Memory B cell (primary cell): ENCODE measurements at regions not wholly inside any gene's neighbourhood (a gene's known extent, or its start where the extent isn't known, plus 50 kb on each side); places are given as distances from the start of the nearest gene placed in this dataset.

Experiments used
- ATAC-seq: fragments of 150-1000 bp; cut with Tn5 transposase; 2 replicates; pipeline ENCODE4 v1.10.0; 2021; ENCODE audit warnings: low read depth, mild to moderate bottlenecking, moderate library complexity
- DNase-seq, 2 donors: peaks; one replicate each; pipeline ENCODE4 v3.0.0; 2022; ENCODE audit warnings: low spot score in 2 of 2
- H3K27ac Mint-ChIP-seq: one replicate; pipeline ENCODE4 v1.8.0; 2022; ENCODE audit warnings: mild to moderate bottlenecking, moderate library complexity, mixed read lengths
- H3K27me3 Mint-ChIP-seq: one replicate; pipeline ENCODE4 v1.8.0; 2022; ENCODE audit warnings: mixed read lengths
- H3K36me3 Mint-ChIP-seq: one replicate; pipeline ENCODE4 v1.8.0; 2022; ENCODE audit warnings: mild to moderate bottlenecking, mixed read lengths
- H3K4me1 Mint-ChIP-seq: one replicate; pipeline ENCODE4 v1.8.0; 2022; ENCODE audit warnings: mixed read lengths
- H3K4me3 Mint-ChIP-seq: one replicate; pipeline ENCODE4 v1.8.0; 2022; ENCODE audit warnings: mild to moderate bottlenecking, moderate library complexity, mixed read lengths
- H3K9me3 Mint-ChIP-seq: one replicate; pipeline ENCODE4 v1.8.0; 2022; ENCODE audit warnings: mixed read lengths

DNA sequence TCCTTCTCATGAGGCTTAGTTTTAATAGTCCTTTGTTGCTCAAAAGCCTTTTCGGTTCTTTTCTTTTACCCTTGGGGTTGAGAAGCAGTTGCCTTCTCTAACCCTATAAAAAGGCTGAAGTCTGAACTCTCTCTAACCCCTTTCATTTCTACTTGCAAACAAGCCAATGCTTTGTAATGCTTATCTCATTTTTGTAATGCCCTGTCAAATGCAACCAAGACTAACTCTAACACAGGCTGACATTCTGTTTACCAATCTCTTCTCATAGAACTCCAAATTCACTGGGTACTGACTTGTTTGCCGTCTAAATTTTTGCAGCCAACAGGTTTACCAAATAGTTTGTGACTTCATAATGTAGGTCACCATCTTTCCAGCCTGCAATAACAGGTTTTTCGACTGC lies 233.9 kb upstream of the SNX7 start:
- Mint-ChIP-seq H3K4me3 (no peak overlapping the region), H3K27me3 (no peaks in the 10 kb centered on the region), H3K9me3 (peaks cover 4% of the 10 kb centered on the region), H3K27ac (no peak overlapping the region), H3K36me3 (no peaks in the 10 kb centered on the region), H3K4me1 (no peaks in the 10 kb centered on the region)
- DNase-seq, result no peak
- no peak for ATAC-seq

DNA sequence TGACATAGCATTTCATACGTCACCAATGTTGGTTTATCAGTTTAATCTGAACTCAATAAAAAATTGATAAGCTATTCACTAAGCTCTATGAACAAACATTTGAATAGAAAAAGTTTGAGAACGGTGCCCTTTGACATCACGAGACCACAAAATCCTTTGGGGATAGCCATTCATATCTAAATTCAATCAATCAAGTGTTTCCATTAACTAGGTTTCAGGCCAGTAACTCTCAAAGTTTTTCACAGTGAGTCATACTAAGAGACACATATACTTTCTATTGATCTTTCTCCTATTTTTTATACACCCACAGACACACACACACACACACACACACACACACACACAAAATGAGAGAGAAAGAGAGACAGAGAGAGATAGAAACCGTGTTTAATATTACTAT lies 235.4 kb upstream of the SNX7 start:
- H3K36me3 Mint-ChIP-seq, result no peaks in the 10 kb centered on the region
- DNase-seq (no peak), ATAC-seq (no peak)
- no peaks in the 10 kb centered on the region for H3K27me3 Mint-ChIP-seq
- no peak overlapping the region for H3K27ac Mint-ChIP-seq
- H3K4me3 Mint-ChIP-seq, result no peak overlapping the region
- H3K9me3 Mint-ChIP-seq, result peaks cover 4% of the 10 kb centered on the region
- H3K4me1 Mint-ChIP-seq, result no peaks in the 10 kb centered on the region

DNA sequence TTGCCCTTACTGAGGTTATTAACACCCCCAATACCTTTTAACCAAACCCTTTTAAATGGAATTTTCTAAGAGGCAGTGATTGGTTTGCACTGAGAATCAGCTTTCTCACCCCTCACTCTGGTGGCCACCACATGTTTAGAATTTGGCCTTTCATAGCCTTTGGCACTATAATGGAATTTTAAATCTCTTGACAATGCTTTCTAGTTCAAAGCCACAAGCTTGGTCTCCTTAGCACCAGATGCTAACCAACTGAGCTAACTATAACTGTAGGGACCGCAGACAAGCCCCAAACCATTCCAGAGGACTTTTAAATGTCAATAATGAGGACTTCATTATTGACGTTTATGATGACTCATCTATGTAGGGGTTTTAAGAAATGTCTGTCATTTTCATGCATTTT lies 238.7 kb upstream of the SNX7 start:
- DNase-seq (no peak), ATAC-seq (no peak)
- Mint-ChIP-seq H3K9me3 (peaks cover 6% of the 10 kb centered on the region), H3K27ac (no peak overlapping the region), H3K27me3 (no peaks in the 10 kb centered on the region), H3K4me1 (no peaks in the 10 kb centered on the region), H3K36me3 (no peaks in the 10 kb centered on the region), H3K4me3 (no peak overlapping the region)

DNA sequence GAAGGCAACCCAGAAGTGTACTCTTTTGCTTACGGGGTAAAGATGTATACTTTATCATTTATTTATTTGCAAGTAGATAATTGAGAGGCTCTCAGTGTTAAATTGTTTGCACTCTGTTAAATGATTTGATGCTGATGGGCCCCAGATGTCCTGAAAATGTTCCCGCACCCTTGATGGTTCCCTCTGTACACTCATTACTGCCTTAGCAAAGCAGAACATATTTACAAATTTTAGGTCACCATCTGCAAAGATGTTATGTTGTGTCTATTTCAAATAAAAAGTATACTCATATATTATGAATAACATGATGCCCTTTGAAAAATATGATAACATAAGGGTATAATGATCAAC lies 240.5 kb upstream of the SNX7 start:
- ATAC-seq, result no peak
- no peak overlapping the region for H3K27ac Mint-ChIP-seq

DNA sequence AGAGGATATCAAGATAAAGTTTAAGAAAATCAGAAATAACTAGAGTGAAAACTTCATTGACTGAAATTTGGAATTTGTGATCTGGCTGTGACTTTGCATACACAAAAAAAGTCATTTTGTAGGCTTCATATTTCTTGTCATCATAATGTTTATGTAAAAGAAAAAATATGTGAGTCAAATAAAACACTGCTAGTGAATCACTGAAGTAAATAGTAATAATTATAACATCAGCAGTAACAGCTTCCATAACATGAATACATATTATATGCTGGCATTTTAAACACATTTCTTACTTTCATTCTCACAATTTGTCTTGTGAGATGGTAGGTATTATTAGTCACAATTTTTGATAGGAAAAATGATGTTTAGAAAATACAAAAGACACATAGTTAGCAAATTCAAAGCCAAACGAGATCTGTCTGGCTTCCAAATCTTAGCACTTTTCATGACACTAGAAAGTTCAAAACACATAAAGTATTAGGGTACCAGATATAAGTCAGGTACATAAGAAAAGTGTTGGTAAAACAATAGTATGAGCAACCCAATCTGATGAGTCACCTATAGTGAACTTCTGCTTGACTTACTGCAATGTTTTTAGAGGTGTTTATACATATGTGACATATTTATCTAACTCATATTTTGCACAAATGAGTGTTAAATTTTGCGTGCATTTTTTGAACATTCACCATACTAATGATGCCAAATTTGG lies 241.0 kb upstream of the SNX7 start:
- Mint-ChIP-seq H3K4me1 (no peaks in the 10 kb centered on the region), H3K9me3 (peaks cover 4% of the 10 kb centered on the region)
- DNase-seq, result no peak

More for the DNA sequence above, 240.5 kb upstream of the SNX7 start:
- no peak overlapping the region for H3K4me3 Mint-ChIP-seq
- H3K27me3 Mint-ChIP-seq, result no peaks in the 10 kb centered on the region
- H3K36me3 Mint-ChIP-seq, result no peaks in the 10 kb centered on the region
- H3K4me1 Mint-ChIP-seq, result no peaks in the 10 kb centered on the region
- DNase-seq, result no peak
- H3K9me3 Mint-ChIP-seq, result peaks cover 4% of the 10 kb centered on the region

DNA sequence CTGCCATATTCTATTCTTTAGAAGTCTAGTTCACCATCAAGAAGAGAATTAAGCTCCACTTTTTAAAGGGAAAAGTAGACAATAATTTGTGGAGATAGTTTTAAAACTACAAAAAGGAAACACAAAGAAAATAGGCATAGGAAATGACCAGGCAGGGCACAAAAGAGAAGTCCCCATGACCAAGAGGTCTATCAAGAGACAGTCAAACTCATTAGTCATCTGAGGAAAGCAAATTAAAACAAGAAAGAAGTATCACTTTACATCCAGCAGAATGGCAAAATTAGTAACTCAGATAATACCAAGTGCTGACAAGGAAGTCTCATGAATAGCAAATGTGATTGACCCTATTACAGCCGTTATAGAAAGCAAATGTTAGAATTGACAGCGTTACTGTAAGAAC lies 243.7 kb upstream of the SNX7 start:
- no peak overlapping the region for H3K4me3 Mint-ChIP-seq
- peaks cover 2% of the 10 kb centered on the region for H3K9me3 Mint-ChIP-seq
- no peaks in the 10 kb centered on the region for H3K4me1 Mint-ChIP-seq
- no peaks in the 10 kb centered on the region for H3K27me3 Mint-ChIP-seq
- no peak for DNase-seq
- no peak overlapping the region for H3K27ac Mint-ChIP-seq
- no peaks in the 10 kb centered on the region for H3K36me3 Mint-ChIP-seq
- no peak for ATAC-seq

More for the DNA sequence above, 241.0 kb upstream of the SNX7 start:
- Mint-ChIP-seq H3K27ac (no peak overlapping the region), H3K4me3 (no peak overlapping the region), H3K27me3 (no peaks in the 10 kb centered on the region), H3K36me3 (no peaks in the 10 kb centered on the region)
- ATAC-seq, result no peak

DNA sequence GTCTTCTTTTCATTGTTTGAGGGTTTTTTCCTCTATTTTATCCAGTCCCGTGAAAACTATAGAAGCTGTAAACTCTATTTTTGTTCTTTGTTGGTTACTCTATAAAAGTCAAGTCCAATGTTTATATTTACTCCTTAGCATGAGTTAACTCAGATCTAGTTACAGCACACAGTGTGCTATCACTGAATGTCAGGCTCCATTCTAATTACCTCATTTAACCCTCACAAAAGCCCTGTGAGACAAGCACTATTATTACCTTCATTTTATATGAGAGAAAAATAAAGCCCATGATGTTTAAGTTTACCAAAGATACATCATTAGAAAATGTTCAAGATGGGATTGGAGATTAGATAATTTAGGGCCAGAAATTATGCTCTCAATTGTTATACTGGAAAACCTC lies 251.4 kb upstream of the SNX7 start:
- DNase-seq (no peak), ATAC-seq (no peak)
- Mint-ChIP-seq H3K36me3 (no peaks in the 10 kb centered on the region), H3K27me3 (no peaks in the 10 kb centered on the region), H3K4me1 (no peaks in the 10 kb centered on the region), H3K4me3 (no peak overlapping the region), H3K27ac (no peak overlapping the region), H3K9me3 (peaks cover 3% of the 10 kb centered on the region)

DNA sequence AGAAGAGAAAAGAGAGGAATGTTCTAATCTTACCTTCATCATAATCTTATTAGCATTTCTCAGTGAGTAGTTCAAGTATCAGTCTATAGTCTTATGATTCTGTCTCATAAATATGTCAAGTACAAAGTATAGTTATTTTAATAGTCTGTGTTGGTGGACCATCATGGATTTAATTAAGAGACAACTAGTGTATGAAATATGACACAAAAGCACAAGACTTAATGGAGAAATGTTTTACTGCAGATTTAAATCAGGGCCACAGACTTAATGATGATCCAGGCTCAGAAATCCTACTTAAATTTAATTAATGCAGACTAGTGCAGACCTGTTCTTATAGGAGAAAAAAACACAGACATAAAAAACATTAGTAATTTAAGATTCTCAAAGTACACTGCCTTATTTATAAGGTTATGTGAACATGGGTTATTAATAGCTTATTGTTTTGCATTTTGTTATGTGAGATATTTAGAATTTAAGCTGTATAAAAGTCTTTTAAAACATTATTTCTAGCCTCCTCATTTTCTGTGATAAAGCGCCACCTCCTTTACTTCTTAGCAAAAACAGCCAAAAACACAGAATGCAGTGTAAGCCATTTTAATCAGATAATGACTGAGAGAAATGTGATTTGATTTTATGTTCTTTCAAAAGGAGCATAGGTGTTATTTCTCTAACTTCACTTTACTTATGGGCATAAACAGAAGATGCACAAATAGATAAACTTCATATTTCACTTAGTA lies 255.0 kb upstream of the SNX7 start:
- no peaks in the 10 kb centered on the region for H3K9me3 Mint-ChIP-seq
- H3K4me1 Mint-ChIP-seq, result no peaks in the 10 kb centered on the region
- no peak overlapping the region for H3K4me3 Mint-ChIP-seq
- no peaks in the 10 kb centered on the region for H3K27me3 Mint-ChIP-seq
- DNase-seq (no peak), ATAC-seq (no peak)
- H3K36me3 Mint-ChIP-seq, result no peaks in the 10 kb centered on the region
- H3K27ac Mint-ChIP-seq, result no peak overlapping the region

DNA sequence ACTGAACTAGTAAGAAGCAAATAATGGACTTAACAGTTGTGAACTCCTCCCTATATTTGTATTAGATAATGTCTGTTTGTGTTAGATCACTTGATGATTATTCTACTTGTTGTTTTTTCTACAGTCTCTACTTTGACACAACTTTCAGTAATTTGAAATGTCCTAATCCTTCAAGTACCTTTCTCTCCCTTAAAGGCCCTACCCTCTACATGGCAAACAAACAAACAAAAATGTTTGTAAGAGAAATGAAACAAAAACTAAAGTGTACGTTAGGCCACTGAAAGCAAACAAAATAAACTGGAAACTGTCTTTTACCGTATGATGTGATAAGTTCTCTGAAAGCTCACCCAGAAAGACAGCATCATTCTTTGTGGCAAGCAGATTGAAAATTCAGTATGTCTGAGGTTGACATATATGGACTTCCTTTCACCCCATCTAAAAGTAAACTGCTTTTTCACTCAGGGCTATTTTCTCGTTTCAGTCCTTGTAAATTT lies 255.9 kb upstream of the SNX7 start:
- H3K36me3 Mint-ChIP-seq, result no peaks in the 10 kb centered on the region
- H3K27ac Mint-ChIP-seq, result no peak overlapping the region
- H3K4me1 Mint-ChIP-seq, result no peaks in the 10 kb centered on the region
- ATAC-seq, result no peak
- no peak for DNase-seq
- H3K27me3 Mint-ChIP-seq, result no peaks in the 10 kb centered on the region
- no peak overlapping the region for H3K4me3 Mint-ChIP-seq
- H3K9me3 Mint-ChIP-seq, result no peaks in the 10 kb centered on the region

DNA sequence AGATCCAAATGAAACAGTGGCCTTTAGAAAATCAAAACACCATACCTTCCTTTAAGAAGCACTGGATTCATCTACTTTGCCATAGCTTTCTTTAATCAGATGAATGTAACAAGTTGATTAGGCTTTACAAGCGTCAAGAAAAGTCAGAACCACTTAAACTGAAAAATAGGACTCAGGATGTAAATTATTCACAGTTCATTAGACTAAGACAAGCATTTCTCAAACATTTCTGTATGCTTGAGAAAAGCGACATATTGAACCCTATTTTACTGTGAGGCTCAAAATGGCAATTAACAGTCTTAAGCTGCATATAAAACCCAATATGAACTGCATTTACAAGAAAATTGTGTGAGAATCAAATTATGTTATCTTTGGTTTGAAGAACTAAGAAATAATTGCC lies 256.7 kb upstream of the SNX7 start:
- H3K4me1 Mint-ChIP-seq, result no peaks in the 10 kb centered on the region
- H3K36me3 Mint-ChIP-seq, result no peaks in the 10 kb centered on the region
- no peaks in the 10 kb centered on the region for H3K9me3 Mint-ChIP-seq
- H3K4me3 Mint-ChIP-seq, result no peak overlapping the region
- no peak for ATAC-seq
- no peak overlapping the region for H3K27ac Mint-ChIP-seq
- H3K27me3 Mint-ChIP-seq, result no peaks in the 10 kb centered on the region
- DNase-seq, result no peak

DNA sequence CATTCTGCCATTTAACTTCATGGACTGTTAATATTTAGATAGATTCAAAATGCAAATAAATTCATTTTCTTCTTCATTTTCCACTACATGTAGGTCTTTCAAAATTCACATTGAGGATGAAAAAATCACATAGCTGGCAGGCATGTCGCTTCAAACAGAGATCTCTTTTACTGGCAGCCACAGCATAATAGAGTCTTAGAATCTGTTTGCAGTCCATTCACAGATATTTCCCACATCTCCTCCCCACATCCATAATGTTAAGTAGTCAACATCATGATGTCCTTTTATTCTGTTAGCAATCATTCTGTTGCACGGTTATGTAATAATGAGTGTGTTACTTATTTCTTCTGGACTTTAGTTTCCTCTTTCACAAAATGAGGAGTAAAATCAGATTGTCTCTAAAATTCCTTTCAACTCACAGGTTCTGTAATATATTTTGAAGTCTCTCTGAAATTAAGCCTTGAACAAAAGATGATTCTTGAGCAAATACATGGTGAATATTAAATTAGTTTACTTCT lies 257.5 kb upstream of the SNX7 start:
- ATAC-seq (no peak), DNase-seq (no peak)
- Mint-ChIP-seq H3K27ac (no peak overlapping the region), H3K4me1 (no peaks in the 10 kb centered on the region), H3K4me3 (no peak overlapping the region), H3K9me3 (no peaks in the 10 kb centered on the region), H3K27me3 (no peaks in the 10 kb centered on the region), H3K36me3 (no peaks in the 10 kb centered on the region)

DNA sequence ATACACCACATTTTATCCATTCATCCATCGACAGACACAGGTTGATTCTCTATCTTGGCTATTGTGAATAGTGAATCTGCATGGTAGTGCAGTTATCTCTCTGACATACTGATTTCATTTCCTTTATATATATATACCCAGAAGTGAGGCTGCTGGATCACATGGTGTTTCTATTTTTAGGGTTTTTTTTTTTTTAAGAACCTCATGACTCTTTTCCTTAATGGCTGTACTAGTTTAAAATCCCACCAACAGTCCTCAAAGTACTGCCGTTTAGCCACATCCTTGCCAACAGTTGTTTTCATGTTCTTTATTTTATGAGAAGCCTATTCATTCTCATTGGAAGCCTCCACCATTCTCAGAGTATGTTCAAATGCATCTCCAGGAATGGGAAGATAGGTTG lies 258.7 kb upstream of the SNX7 start:
- Mint-ChIP-seq H3K9me3 (no peaks in the 10 kb centered on the region), H3K27ac (no peak overlapping the region), H3K4me1 (no peaks in the 10 kb centered on the region), H3K4me3 (no peak overlapping the region), H3K36me3 (no peaks in the 10 kb centered on the region), H3K27me3 (no peaks in the 10 kb centered on the region)
- ATAC-seq (no peak), DNase-seq (no peak)

DNA sequence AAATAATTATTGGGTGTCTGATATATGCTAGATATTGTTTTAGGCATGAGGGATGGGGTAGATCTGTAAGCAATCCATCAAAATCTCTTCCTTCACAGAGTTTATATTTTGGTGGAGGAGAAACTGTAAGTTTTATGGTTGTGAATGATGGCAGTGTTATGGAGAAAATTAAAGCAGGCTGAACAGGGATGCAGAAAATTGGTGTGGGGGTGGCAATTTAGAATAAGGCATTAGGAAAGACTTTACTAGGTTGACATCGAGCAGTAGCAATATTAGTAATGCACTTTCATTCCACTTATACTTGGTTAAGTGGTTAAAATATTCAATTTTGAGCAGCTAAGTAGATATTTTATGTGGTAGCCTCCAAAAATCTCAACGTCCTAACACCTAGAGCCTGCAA lies 261.1 kb upstream of the SNX7 start:
- Mint-ChIP-seq H3K4me1 (no peaks in the 10 kb centered on the region), H3K27ac (no peak overlapping the region), H3K4me3 (no peak overlapping the region), H3K9me3 (no peaks in the 10 kb centered on the region), H3K36me3 (no peaks in the 10 kb centered on the region), H3K27me3 (no peaks in the 10 kb centered on the region)
- DNase-seq, result no peak
- ATAC-seq, result no peak

DNA sequence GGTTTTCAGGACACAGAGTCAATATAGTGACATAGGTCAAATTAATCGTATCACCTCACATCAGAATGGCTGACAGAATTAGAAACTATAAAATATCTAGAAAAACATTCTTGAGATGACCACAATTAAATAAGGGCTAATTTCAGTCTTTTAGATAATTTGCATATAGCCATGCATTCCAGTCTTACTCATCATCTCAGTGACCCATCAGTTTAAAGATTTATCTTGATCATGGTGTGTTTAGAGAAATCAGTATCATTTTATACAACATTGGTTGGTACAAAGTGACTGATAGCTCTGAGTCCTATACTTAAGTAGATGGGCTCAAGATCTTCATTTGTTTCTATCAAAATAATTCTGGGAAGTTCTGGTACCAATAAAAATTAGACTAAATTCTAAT lies 262.3 kb upstream of the SNX7 start:
- ATAC-seq (no peak), DNase-seq (no peak)
- no peaks in the 10 kb centered on the region for H3K9me3 Mint-ChIP-seq
- no peaks in the 10 kb centered on the region for H3K4me1 Mint-ChIP-seq
- no peaks in the 10 kb centered on the region for H3K36me3 Mint-ChIP-seq
- H3K27me3 Mint-ChIP-seq, result no peaks in the 10 kb centered on the region
- no peak overlapping the region for H3K27ac Mint-ChIP-seq
- H3K4me3 Mint-ChIP-seq, result no peak overlapping the region

DNA sequence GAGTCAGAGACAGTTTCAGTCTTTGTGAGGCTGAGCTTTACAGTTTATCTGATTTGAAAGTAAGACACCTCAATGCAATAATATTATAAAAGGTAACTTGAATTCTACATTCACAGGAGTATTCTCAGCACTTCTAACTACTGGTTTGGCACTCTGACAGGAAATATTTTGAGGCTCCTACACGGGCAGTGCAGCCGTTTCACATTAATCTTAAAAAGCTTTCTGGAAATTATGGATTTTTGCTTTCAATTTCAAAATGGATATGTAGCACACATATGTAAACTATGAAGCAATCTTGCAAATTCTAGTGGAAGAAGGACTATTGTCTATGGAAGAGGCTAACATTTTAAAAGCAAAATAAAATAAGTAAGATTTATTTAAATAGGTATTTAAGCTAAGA lies 262.9 kb upstream of the SNX7 start:
- Mint-ChIP-seq H3K27ac (no peak overlapping the region), H3K36me3 (no peaks in the 10 kb centered on the region), H3K9me3 (no peaks in the 10 kb centered on the region), H3K27me3 (no peaks in the 10 kb centered on the region), H3K4me1 (no peaks in the 10 kb centered on the region), H3K4me3 (no peak overlapping the region)
- ATAC-seq, result no peak
- DNase-seq, result no peak
